Neural cell (in vitro differentiated cells): ENCODE measurements at regions not wholly inside any gene's neighbourhood (a gene's known extent, or its start where the extent isn't known, plus 50 kb on each side); places are given as distances from the start of the nearest gene placed in this dataset.

Experiments used
- CTCF ChIP-seq: fragments of 450-650 bp; IDR thresholded peaks from 2 replicates; pipeline ENCODE4 v1.5.1; 2014; ENCODE audit warnings: antibody characterized with exemption, mild to moderate bottlenecking, moderate library complexity; ENCODE audit not compliant: poor library complexity, severe bottlenecking
- POLR2AphosphoS5 ChIP-seq: IDR thresholded peaks from 2 replicates; pipeline ENCODE4 v1.6.1; 2012

DNA sequence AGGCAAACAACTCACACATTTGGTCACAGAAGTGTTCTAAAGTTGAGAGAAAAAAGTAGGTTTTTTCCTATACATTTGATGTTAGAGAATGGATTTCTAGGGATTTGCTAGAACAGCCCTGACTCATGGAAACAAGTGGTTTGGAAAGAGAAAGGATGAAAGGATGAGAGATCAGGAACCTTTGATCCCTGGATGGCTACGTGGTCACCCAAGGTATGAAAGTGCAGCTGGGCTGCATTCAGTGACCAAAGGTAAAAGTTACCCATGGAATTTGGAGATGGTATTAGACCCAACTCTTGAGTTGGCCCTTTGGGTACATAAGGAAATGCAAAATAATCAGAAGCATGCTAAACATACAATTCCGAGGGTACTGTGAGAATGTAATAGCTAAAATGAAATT lies 61.3 kb upstream of the SPIN1 start:
- no peak for TF ChIP-seq POLR2AphosphoS5
- TF ChIP-seq CTCF = no peak
